Trophoblast cell (in vitro differentiated cells and primary cell): ENCODE measurements at regions not wholly inside any gene's neighbourhood (a gene's known extent, or its start where the extent isn't known, plus 50 kb on each side); places are given as distances from the start of the nearest gene placed in this dataset.

Experiments used
- DNase-seq, 2 donors: peaks; one replicate each; pipeline ENCODE4 v3.0.0-alpha.2; 2016
- H2AFZ ChIP-seq: 2 replicates; pipeline ENCODE4 v1.6.1; 2013; ENCODE audit warnings: low read length, moderate library complexity, mild to moderate bottlenecking; ENCODE audit not compliant: insufficient read depth, poor library complexity
- H2AK5ac ChIP-seq: 2 replicates; pipeline ENCODE4 v1.6.1; 2013; ENCODE audit warnings: mild to moderate bottlenecking, low read length
- H2BK120ac ChIP-seq: 2 replicates; pipeline ENCODE4 v1.6.1; 2013; ENCODE audit warnings: low read length, mild to moderate bottlenecking, moderate library complexity; ENCODE audit not compliant: insufficient read depth, poor library complexity
- H2BK12ac ChIP-seq: 2 replicates; pipeline ENCODE4 v1.6.1; 2013; ENCODE audit warnings: mild to moderate bottlenecking, low read length, moderate library complexity
- H2BK5ac ChIP-seq: 2 replicates; pipeline ENCODE4 v1.6.1; 2013; ENCODE audit warnings: low read length, low read depth, moderate library complexity, mild to moderate bottlenecking; ENCODE audit not compliant: poor library complexity
- H3K14ac ChIP-seq: 2 replicates; pipeline ENCODE4 v1.6.1; 2013; ENCODE audit warnings: mild to moderate bottlenecking, low read length
- H3K18ac ChIP-seq: 2 replicates; pipeline ENCODE4 v1.6.1; 2013; ENCODE audit warnings: mild to moderate bottlenecking, low read length
- H3K23ac ChIP-seq: 2 replicates; pipeline ENCODE4 v1.6.1; 2013; ENCODE audit warnings: low read length
- H3K27ac ChIP-seq: 2 replicates; pipeline ENCODE4 v1.5.1; 2013; ENCODE audit warnings: low read depth, mild to moderate bottlenecking, inconsistent platforms, low read length, moderate library complexity
- H3K27me3 ChIP-seq: 2 replicates; pipeline ENCODE4 v1.6.1; 2013; ENCODE audit warnings: inconsistent platforms, mild to moderate bottlenecking, low read length, moderate library complexity; ENCODE audit not compliant: insufficient read depth
- H3K36me3 ChIP-seq, 2 experiments: 1 replicate in 1 of 2; 2 replicates in 1 of 2; pipeline ENCODE4 v1.6.1; 2013; ENCODE audit warnings: low read length in 2 of 2, mild to moderate bottlenecking in 2 of 2, moderate library complexity in 1 of 2; ENCODE audit not compliant: insufficient read depth in 2 of 2, control insufficient read depth in 1 of 2
- H3K4ac ChIP-seq: 2 replicates; pipeline ENCODE4 v1.6.1; 2013; ENCODE audit warnings: low read depth, mild to moderate bottlenecking, low read length, moderate library complexity
- H3K4me1 ChIP-seq, 2 experiments: 1 replicate in 1 of 2; 2 replicates in 1 of 2; pipeline ENCODE4 v1.6.1; 2013; ENCODE audit warnings: low read length in 2 of 2, mild to moderate bottlenecking in 2 of 2, moderate library complexity in 1 of 2; ENCODE audit not compliant: insufficient read depth in 2 of 2, control insufficient read depth in 1 of 2
- H3K4me2 ChIP-seq: 2 replicates; pipeline ENCODE4 v1.6.1; 2013; ENCODE audit warnings: inconsistent platforms, mild to moderate bottlenecking, low read length, moderate library complexity
- H3K4me3 ChIP-seq: 2 replicates; pipeline ENCODE4 v1.5.1; 2013; ENCODE audit warnings: mild to moderate bottlenecking, low read depth, low read length, inconsistent platforms
- H3K79me1 ChIP-seq: one replicate; pipeline ENCODE4 v1.6.1; 2013; ENCODE audit warnings: low read length
- H3K79me2 ChIP-seq: 2 replicates; pipeline ENCODE4 v1.6.1; 2013; ENCODE audit warnings: low read length, mild to moderate bottlenecking; ENCODE audit not compliant: control insufficient read depth, insufficient read depth, poor library complexity
- H3K9ac ChIP-seq: 2 replicates; pipeline ENCODE4 v1.6.1; 2013; ENCODE audit warnings: mild to moderate bottlenecking, low read length
- H3K9me3 ChIP-seq: 2 replicates; pipeline ENCODE4 v1.6.1; 2013; ENCODE audit warnings: low read depth, mild to moderate bottlenecking, control low read depth, inconsistent platforms, low read length; ENCODE audit not compliant: insufficient read depth
- H4K12ac ChIP-seq: 2 replicates; pipeline ENCODE4 v1.6.1; 2013; ENCODE audit warnings: low read depth, mild to moderate bottlenecking, low read length, moderate library complexity
- H4K8ac ChIP-seq: 2 replicates; pipeline ENCODE4 v1.6.1; 2013; ENCODE audit warnings: low read depth, mild to moderate bottlenecking, low read length, moderate library complexity
- H4K91ac ChIP-seq: one replicate; pipeline ENCODE4 v1.6.1; 2013; ENCODE audit warnings: low read depth, mild to moderate bottlenecking, low read length, moderate library complexity
- WGBS: extraction: QIAGEN DNeasy Blood & Tissue Kit; methylation state at CpG from one replicate; pipeline ENCODE4 v1.1.7; 2013; ENCODE audit warnings: missing lambda C conversion rate; ENCODE audit not compliant: insufficient read length, insufficient coverage; ENCODE audit errors: extremely low coverage; 5-methylcytosine and 5-hydroxymethylcytosine counted together

GRCh38 chr6:27081931-27082330 lies 165.6 kb upstream of the PRSS16 start:
- Histone ChIP-seq H4K8ac (no peak overlapping the region), H4K12ac (no peak overlapping the region), H3K9ac (no peak overlapping the region), H2BK120ac (no peak overlapping the region), H3K23ac (no peak overlapping the region), H3K9me3 (no peaks in the 10 kb centered on the region), H3K79me2 (no peaks in the 10 kb centered on the region), H3K27ac (no peak overlapping the region), H3K4me2 (no peak overlapping the region), H3K4me3 (no peak overlapping the region), H4K91ac (no peak overlapping the region), H2BK12ac (no peak overlapping the region), H3K4ac (no peak overlapping the region), H2BK5ac (no peak overlapping the region), H3K18ac (no peak overlapping the region), H3K79me1 (no peaks in the 10 kb centered on the region), H3K4me1 (no peaks in the 10 kb centered on the region), H3K14ac (no peak overlapping the region), H3K36me3 (no peaks in the 10 kb centered on the region), H2AK5ac (no peak overlapping the region), H3K27me3 (no peaks in the 10 kb centered on the region), H2AFZ (no peak overlapping the region)
- WGBS: no CpG with 5 or more reads among the region's 2 CpGs
- peak; percentile 47 to 77 for DNase-seq

- Histone ChIP-seq H2BK5ac (no peak overlapping the region), H3K36me3 (no peaks in the 10 kb centered on the region), H3K4ac (no peak overlapping the region), H4K91ac (no peak overlapping the region), H3K79me1 (no peaks in the 10 kb centered on the region), H2BK12ac (no peak overlapping the region), H4K12ac (no peak overlapping the region), H3K9me3 (no peaks in the 10 kb centered on the region), H3K27ac (no peak overlapping the region), H2BK120ac (no peak overlapping the region), H3K79me2 (no peaks in the 10 kb centered on the region), H2AFZ (no peak overlapping the region), H3K14ac (no peak overlapping the region), H3K4me3 (no peak overlapping the region), H2AK5ac (no peak overlapping the region), H3K23ac (no peak overlapping the region), H3K27me3 (no peaks in the 10 kb centered on the region), H4K8ac (no peak overlapping the region), H3K4me1 (peaks cover 3 to 5% of the 10 kb centered on the region in 2 experiments), H3K18ac (no peak overlapping the region), H3K9ac (no peak overlapping the region), H3K4me2 (no peak overlapping the region)
- DNase-seq: no peak
These were observed 159.4 kb upstream of the PRSS16 start for GRCh38 chr6:27088068-27088467.

GRCh38 chr6:27091661-27092315 lies 155.7 kb upstream of the PRSS16 start:
- H3K27ac ChIP-seq: no peak overlapping the region
- no peak overlapping the region for H3K23ac ChIP-seq
- H2AK5ac ChIP-seq: no peak overlapping the region
- H3K79me2 ChIP-seq: peaks cover 1% of the 10 kb centered on the region
- H4K8ac ChIP-seq: peak overlapping the region; percentile 62
- H3K14ac ChIP-seq: no peak overlapping the region
- no peaks in the 10 kb centered on the region for H3K36me3 ChIP-seq
- H3K4me3 ChIP-seq: peak overlapping the region; percentile 8
- no peak overlapping the region for H2BK5ac ChIP-seq
- H3K27me3 ChIP-seq: no peaks in the 10 kb centered on the region
- H4K12ac ChIP-seq: peak overlapping the region; percentile 47
- no peak overlapping the region for H3K9ac ChIP-seq
- H2BK12ac ChIP-seq: no peak overlapping the region
- H3K18ac ChIP-seq: no peak overlapping the region
- no peaks in the 10 kb centered on the region for H3K9me3 ChIP-seq
- H4K91ac ChIP-seq: no peak overlapping the region
- peak overlapping the region; percentile 68 for H3K4me2 ChIP-seq
- no CpG with 5 or more reads among the region's 27 CpGs for WGBS
- H2BK120ac ChIP-seq: no peak overlapping the region
- H3K79me1 ChIP-seq: peaks cover 2% of the 10 kb centered on the region
- H3K4ac ChIP-seq: no peak overlapping the region
- peak; percentile 33 to 62 for DNase-seq
- H2AFZ ChIP-seq: no peak overlapping the region
- peaks cover 3 to 5% of the 10 kb centered on the region in 2 experiments for H3K4me1 ChIP-seq

GRCh38 chr6:27092316-27092692 lies 155.2 kb upstream of the PRSS16 start:
- no peak overlapping the region for H4K8ac ChIP-seq
- H2AFZ ChIP-seq: no peak overlapping the region
- peaks cover 2% of the 10 kb centered on the region for H3K79me2 ChIP-seq
- WGBS: no CpG with 5 or more reads among the region's 8 CpGs
- no peak overlapping the region for H3K4ac ChIP-seq
- H3K23ac ChIP-seq: no peak overlapping the region
- H4K91ac ChIP-seq: no peak overlapping the region
- H4K12ac ChIP-seq: no peak overlapping the region
- no peak overlapping the region for H2BK5ac ChIP-seq
- H3K4me3 ChIP-seq: peak overlapping the region; percentile 8
- no peaks in the 10 kb centered on the region for H3K9me3 ChIP-seq
- peaks cover 5% of the 10 kb centered on the region for H3K79me1 ChIP-seq
- H3K4me2 ChIP-seq: peak overlapping the region; percentile 68
- no peaks in the 10 kb centered on the region for H3K27me3 ChIP-seq
- peaks cover 5 to 6% of the 10 kb centered on the region in 2 experiments for H3K4me1 ChIP-seq
- no peak overlapping the region for H2BK120ac ChIP-seq
- no peak overlapping the region for H2AK5ac ChIP-seq
- no peak overlapping the region for H3K18ac ChIP-seq
- no peak overlapping the region for H3K14ac ChIP-seq
- no peak overlapping the region for H2BK12ac ChIP-seq
- H3K9ac ChIP-seq: no peak overlapping the region
- DNase-seq: peak in 1 of 2 donors; percentile 26
- no peak overlapping the region for H3K27ac ChIP-seq
- no peaks in the 10 kb centered on the region for H3K36me3 ChIP-seq
